ENCODE measurements at regions not wholly inside any gene's neighbourhood (a gene's known extent, or its start where the extent isn't known, plus 50 kb on each side); places are given as distances from the start of the nearest gene placed in this dataset.

DNA sequence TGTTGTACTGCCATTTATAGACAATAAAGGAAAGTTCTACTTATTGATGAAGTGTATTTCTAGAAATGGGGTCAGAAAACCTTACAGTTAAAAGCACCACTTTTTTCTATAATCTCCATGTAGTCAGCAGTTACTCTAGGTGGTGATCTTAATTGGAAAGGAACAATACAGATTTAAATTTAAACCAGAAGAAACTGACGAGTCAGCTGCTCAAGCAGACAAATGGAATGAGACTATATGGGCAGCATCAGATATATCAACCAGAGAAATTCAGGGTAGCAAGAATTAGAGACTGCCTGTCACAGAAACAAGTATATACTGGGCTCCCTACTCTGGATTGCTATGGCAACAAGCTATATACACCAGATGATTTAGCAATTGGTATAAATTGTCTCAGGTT, 99.6 kb upstream of the SCG2 start:
- DNase-seq = no peak

DNA sequence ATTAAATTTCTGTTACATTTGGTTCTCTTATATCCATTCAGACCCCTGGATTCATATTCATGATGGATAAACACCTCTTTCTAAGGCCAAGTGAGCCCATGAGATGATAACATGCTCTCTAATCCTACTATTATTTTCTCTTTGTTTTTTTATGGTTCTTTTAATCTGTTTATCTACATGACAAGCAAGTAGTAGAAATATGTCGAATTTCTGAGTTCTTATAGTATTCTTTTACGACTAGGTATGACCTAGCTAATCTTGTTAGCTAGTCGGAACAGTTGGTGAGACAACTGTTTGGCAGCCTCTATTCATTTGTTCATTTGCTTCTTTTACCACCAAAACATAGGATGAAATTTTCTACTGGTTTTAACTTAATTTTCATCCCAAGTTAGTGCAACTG, 98.1 kb upstream of the SCG2 start:
- DNase-seq = no peak

DNA sequence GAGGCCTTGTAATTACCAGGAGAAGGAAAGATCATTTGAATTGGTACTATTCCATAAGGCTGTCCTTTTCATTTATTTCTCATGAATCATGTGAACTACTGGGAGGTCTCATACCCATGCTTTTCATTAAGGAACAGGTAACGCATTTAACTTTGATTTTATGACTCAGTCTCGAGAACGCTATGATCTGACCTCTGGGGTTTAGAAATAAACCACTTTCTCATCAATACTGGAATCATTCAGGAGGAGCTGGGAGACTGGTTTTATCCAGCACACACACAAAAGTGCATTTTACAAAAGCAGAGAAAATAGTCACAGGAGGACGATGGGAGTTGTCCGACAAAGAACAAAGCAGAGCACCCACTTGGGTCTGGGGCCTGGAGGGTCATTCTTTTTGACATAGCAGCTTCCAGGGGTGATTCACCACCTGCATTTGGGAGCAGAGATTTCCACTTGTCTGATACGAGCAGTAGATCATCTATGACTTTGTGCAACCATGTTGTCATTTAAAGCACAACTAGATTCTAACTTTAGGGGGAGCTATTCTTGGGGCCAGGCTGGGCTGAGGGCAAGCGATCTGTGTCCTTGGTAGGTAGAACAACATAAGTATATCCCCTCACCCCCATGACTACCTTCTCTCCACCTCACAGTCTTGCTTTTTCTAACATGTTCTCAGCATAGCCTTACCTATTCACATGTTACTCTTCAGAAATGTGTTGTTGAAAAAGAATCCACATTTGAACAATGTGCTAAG, 95.9 kb upstream of the SCG2 start:
- DNase-seq = no peak

DNA sequence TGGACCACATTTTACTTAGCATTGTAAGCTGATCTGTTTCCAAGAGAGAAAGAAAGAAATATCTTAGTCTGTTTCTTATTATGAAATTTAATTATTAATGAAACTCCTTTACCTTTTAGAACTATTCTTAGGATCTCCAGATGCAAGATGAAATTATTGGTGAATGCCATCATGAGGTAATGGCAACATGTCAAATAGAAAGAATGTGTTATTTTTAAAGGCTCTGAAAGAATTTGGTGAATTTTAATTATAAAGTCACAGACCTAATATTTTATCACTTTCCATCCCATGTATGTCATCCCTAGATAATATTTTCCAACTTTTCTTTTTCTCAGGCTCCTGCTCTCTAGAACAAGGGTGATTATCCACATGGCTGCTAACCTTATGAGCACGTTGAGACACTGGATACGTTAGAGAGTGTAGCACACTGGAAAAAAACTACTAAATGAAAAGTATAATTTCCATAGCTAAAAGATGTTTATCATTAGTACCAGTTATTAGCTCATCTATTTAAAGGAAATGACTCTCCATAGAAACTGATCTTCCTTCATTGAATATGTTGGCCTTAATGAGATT, 95.2 kb upstream of the SCG2 start:
- no peak for DNase-seq

DNA sequence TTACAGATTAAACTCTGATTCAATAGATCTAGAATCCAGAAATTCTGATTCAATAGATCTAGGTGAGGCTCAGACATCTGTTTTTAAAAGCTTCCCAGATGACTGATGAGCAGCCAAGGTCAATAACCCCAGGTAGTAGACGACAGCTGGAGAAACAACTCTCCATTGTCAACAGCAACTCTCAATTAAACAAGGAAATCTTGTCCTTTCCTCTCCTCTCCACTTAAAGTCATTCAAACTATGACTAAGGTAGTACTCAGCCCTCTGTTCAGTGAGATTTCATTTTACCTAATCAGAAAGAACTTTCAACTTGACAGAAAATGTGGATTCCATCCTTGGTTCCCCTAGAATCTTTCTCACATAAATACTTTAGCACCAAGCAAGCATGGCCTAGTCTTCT, 94.6 kb upstream of the SCG2 start:
- peak; percentile 39 for DNase-seq

DNA sequence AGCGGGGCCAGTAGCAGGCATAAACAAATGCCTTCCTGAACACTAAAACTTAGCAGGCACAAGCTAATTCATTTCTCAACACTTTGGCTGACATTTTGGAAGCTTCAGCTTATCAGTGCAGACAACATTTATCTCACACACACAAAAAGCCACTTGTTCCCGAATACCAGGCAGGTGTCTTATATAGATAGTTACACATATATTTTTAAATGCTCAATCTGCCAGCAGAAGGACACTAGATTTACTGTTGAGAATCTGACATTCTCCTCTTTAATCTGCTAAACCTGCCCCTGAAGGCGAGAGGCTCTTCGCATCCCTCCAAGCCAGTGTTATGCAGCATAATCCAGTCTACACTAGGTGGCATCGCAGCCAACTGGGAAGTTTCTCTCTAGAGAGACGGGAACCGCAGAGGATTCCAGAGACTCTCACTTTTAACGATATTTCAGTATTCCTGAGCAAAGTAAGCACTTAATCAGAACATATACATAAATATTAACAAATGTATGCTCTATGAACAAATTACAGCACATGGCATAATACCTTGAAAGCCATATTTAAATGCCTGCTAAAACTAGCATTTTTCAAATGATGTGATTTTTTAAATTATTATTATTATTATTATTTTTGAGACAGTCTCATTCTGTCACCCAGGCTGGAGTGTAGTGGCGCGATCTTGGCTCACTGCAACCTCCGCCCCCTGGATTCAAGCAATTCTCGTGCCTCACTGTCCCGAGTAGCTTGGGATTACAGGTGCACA, 90.2 kb upstream of the SCG2 start:
- DNase-seq = no peak

DNA sequence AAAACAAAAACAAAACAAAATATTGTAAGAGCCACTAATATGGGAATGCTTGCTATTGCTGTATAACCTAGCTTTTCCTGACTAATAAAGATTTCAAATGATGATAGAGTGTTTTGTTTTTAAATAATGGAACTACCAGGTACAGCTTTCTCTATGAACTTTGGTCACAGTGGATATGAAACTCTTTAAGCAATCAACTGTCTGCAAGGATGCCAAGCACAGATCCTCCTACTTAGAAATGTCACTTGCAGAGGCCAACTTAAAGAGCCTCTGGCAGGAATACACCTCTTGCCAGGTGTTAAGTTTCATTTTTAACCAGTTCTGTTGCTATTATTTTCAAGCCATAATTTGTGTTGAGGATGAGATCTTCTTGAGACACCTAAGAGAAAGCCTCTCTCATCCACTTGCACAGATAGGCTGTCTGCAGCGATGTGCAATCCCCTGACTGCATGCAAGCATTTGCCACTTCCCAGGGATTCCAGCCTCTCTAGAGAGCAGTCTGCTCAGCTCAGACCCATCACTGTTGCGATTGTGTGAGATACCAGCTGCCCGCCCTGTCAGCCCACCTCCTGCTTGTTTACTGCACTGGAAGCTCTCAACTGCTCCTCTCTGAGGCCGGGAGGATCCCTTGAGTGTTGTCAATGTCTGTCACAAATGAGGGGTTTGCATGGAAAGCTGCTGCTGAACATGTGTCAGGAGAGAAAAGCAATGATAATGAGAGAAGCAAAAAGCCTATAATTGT, 86.1 kb upstream of the SCG2 start:
- no peak for DNase-seq

DNA sequence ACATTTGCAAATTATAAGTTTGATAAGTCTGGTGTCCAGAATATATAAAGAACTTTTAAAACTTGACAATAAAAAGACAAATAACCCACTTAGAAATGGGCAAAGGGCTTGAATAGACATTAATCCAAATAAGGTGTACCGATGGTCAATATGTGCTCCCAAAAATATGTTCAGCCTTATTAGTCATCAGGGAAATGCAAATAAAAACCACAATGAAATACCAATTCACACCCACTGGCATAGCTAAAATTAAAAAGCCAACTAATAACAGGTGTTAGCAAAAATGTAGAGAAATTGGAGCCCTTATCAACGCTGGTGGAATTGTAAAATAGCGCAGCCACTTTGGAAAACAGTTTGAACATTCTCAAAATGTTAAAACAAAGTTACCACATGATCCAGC, 79.0 kb upstream of the SCG2 start:
- no peak for DNase-seq

DNA sequence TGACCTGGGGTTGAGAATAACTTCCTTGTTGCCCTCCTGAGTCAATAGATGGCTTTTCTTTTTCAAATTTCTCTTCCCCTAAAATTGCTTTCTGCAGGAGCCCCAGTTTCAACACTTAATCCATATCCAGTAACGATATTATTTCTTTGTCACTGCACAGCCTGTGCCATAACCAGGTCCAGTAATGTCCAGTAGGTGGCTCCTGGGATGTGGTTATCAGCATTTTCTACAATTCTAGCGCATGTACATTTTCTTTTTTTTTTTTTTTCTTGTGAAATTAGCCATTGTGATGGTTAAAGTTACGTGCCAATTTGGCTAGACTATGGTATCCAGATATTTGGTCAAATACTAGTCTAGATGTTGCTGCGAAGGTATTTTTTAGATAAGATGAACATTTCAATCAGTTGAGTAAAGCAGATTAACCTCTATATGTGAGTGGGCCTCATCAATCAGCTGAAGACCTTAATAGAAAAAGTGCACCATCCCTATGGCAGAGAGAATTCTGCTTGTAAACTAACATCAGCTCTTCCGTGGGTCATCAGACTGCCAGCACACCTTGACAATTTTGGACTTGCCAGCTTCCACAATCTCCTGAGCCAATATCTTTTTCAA, 72.9 kb upstream of the SCG2 start:
- no peak for DNase-seq

DNA sequence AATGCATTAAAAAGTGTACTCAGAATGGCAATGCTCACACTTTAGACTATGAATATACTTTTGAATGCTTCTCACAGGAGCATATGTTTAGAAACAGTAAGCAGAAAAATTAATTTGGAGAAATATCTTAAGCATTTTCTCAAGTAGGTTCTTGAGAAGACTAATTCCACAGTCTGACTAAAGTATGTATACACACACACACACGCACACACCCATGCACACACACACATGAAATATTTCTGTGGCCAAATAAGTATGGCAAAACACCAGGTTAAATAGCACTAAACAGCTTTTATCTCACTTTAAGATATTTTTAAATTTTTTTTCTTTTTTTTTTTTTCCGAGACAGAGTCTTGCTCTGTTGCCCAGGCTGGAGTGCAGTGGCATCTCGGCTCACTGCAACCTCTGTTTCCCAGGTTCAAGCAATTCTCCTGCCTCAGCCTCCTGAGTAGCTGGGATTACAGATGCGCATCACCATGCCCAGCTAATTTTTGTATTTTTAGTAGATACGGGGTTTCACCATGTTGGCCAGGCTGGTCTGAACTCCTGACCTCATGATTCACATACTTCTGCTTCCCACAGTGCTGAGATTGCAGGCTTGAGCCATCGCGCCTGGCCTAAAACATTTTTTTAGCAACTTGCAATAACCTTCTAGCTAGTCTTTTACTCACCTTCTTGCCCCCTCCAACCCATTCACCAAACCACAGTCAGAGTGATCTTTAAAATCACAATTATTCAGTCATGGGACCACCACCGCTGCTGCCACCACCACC, 67.5 kb upstream of the SCG2 start:
- no peak for DNase-seq

DNA sequence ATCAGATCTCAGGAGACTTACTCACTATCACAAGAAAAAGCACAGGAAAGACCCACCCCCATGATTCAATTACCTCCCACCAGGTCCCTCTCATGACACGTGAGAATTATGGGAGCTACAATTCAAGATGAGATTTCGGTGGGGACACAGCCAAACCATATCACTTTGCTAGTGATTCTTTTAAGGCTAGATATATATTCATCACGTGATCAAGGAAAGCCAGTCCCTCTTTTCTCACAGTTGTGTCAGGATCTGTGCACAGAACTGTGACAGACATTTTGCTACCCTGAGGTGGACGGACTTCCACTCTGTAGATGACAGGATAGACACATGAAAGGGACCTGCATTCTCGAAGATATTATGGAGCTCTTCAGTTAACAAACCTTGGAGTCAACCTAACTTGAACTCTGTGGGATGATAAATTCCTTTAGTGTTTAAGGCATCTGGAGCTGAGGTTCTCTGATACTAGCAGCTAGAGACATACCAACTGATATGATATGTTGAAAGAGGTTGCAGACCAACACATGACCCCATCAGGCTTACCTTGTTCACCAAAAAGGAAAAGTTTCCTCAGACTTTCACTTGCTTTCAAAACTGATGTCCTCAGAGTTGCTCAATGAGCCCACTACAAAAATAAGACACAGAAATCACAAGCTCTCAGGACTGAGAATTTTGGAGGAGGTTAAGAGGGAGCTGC, 66.3 kb upstream of the SCG2 start:
- no peak for DNase-seq

DNA sequence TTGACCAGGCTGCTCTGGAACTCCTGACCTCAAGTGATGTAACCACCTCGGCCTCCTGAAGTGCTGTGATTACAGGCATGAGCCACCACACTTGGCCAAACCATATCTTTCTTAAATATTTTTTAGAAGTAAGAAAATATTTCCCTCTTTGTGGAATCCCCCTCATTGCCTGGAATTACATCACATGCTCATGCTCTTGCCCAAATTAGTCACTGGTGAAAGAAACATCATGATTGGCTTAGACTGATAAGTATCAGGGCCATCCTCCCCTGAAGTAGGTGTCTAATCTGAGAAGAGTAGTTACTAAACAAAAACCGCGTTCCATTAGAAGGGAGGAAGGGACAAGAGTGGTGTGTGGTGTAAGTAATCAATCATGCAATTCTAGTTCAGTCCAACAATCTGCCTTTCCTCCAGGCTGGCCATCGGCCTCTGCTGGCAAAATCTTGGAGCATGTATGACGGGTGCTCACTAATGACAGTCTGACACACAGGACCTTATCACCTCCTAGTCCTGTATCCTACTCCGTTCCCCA, 52.3 kb upstream of the SCG2 start:
- no peak for DNase-seq

DNA sequence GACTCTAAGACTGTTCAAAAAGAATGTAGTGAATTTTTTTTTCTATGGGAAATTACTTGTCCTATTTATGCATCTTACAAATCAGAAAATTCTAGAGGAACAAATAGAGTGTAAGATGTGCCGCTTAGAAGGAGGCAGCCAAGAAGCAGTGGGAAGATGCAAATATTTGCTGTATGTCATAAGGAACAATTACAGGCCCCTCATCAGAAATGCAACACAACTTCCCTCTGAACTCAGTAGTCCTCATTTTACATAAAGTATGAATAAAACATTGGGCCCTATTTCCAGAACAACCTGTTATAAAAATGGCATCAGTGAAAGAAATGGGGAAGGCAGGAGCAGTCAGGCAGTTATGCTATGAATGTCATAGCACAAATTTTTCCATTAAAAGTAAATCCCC, 50.7 kb upstream of the SCG2 start:
- DNase-seq = no peak

DNA sequence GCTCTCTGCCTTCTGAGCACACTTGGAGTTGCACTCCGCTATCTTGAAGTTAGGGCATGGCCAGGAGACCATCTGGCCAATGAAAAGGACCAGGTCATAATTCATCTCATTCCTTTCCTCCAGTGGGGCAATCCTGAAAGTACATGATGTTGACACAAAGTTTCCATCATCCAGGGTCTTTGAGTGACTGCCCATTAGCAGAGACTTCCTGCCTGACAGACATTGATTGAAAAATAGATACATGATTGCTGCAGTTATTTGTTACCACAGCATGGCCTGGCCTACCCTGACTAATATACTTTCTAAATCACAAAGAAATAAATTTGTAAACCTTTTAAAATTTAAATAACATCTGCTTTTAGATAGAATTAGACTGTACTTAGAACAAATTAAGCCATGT, 50.0 kb upstream of the SCG2 start:
- DNase-seq = no peak

All from NCI-H2029 treated with DMSO at 0.1 percent for 48 hours (cell line).